ENCODE measurements at regions not wholly inside any gene's neighbourhood (a gene's known extent, or its start where the extent isn't known, plus 50 kb on each side); places are given as distances from the start of the nearest gene placed in this dataset.

GRCh38 chr16:65418435-65418834 is 296.6 kb upstream of the CDH11 start:
- TF ChIP-seq CTCF (conservative IDR thresholded peaks at IDR 0.05 in 1 of 2, IDR thresholded peaks at IDR 0.05 in 1 of 2; ENCODE audit: low read depth in 1 of 2, low read length in 2 of 2) = no peak
- TF ChIP-seq EZH2 (IDR thresholded peaks at IDR 0.05; ENCODE audit: low read length, missing control alignments) = no peak
